K562 (cell line): ENCODE measurements at regions not wholly inside any gene's neighbourhood (a gene's known extent, or its start where the extent isn't known, plus 50 kb on each side); places are given as distances from the start of the nearest gene placed in this dataset.

Source experiments
- EP300 ChIP-seq: IDR thresholded peaks from 2 replicates; pipeline ENCODE4 v1.6.1; 2012; ENCODE audit warnings: low read length, improper control_type of control experiment
- GABPA ChIP-seq: fragments of 200-800 bp; sonication (Bioruptor generic); conservative IDR thresholded peaks from 2 replicates; pipeline ENCODE4 v1.6.1; 2016; ENCODE audit warnings: low read depth, missing genetic modification characterization, missing compliant biosample characterization
- ZNF639 ChIP-seq, 2 experiments: fragments of 200-800 bp in 1 of 2; sonication (Bioruptor generic) in 1 of 2; sonication (generic) in 1 of 2; formaldehyde crosslinking in 1 of 2; IDR thresholded peaks in 1 of 2; conservative IDR thresholded peaks in 1 of 2; 2 replicates each; pipeline versions ENCODE4 v1.5.0 to v1.6.1; 2016 to 2020; ENCODE audit warnings: missing compliant biosample characterization in 1 of 2, missing genetic modification characterization in 1 of 2, missing genetic modification reagents in 1 of 2

GRCh38 chr21:41065539-41065938 lies 102.4 kb upstream of the BACE2 start:
- no peak for TF ChIP-seq GABPA (tag)
- TF ChIP-seq ZNF639 (CRISPR knock-in tag; conservative IDR thresholded peaks at IDR 0.05 in 1 of 2, IDR thresholded peaks at IDR 0.05 in 1 of 2): no peak
- no peak for TF ChIP-seq EP300
